Natural killer cell (primary cell): ENCODE measurements at regions not wholly inside any gene's neighbourhood (a gene's known extent, or its start where the extent isn't known, plus 50 kb on each side); places are given as distances from the start of the nearest gene placed in this dataset.

Experiments used
- ATAC-seq, 3 donors: fragments of 150-1000 bp in 2 of 3; fragments of 200-7000 bp in 1 of 3; cut with Tn5 transposase; 1 replicate in 1 of 3; 2 replicates in 2 of 3; pipeline ENCODE4 v1.10.0; 2021; ENCODE audit warnings: mild to moderate bottlenecking in 2 of 3, moderate library complexity in 2 of 3
- DNase-seq, 2 donors: peaks; one replicate each; pipeline versions ENCODE4 v3.0.0 to v3.0.0-alpha.2; 2013 to 2021; ENCODE audit warnings: mixed read lengths in 1 of 2
- H3K27ac ChIP-seq: one replicate; pipeline ENCODE4 v1.5.1; 2013; ENCODE audit warnings: mild to moderate bottlenecking, low read length
- H3K27me3 ChIP-seq: one replicate; pipeline ENCODE4 v1.6.1; 2013; ENCODE audit warnings: low read length; ENCODE audit not compliant: control insufficient read depth, insufficient read depth
- H3K36me3 ChIP-seq: one replicate; pipeline ENCODE4 v1.6.1; 2013; ENCODE audit warnings: low read length; ENCODE audit not compliant: control insufficient read depth, insufficient read depth
- H3K4me1 ChIP-seq: one replicate; pipeline ENCODE4 v1.6.1; 2013; ENCODE audit warnings: low read length; ENCODE audit not compliant: control insufficient read depth, insufficient read depth
- H3K4me3 ChIP-seq: one replicate; pipeline ENCODE4 v1.5.1; 2013; ENCODE audit warnings: low read length
- H3K9me3 ChIP-seq: one replicate; pipeline ENCODE4 v1.6.1; 2013; ENCODE audit warnings: low read length; ENCODE audit not compliant: control insufficient read depth, insufficient read depth
- H3K27ac Mint-ChIP-seq, 2 donors: one replicate each; pipeline ENCODE4 v1.8.0; 2022; ENCODE audit warnings: mild to moderate bottlenecking in 2 of 2, mixed read lengths in 2 of 2, moderate library complexity in 1 of 2
- H3K27me3 Mint-ChIP-seq, 2 donors: one replicate each; pipeline ENCODE4 v1.8.0; 2022; ENCODE audit warnings: low read depth in 2 of 2, mixed read lengths in 2 of 2
- H3K36me3 Mint-ChIP-seq: one replicate; pipeline ENCODE4 v1.8.0; 2022; ENCODE audit warnings: mixed read lengths
- H3K4me1 Mint-ChIP-seq, 2 donors: one replicate each; pipeline ENCODE4 v1.8.0; 2022; ENCODE audit warnings: mixed read lengths in 2 of 2
- H3K4me3 Mint-ChIP-seq: one replicate; pipeline ENCODE4 v1.8.0; 2022; ENCODE audit warnings: mild to moderate bottlenecking, moderate library complexity, mixed read lengths
- H3K9me3 Mint-ChIP-seq, 2 donors: one replicate each; pipeline ENCODE4 v1.8.0; 2022; ENCODE audit warnings: mixed read lengths in 2 of 2
- CTCF ChIP-seq: fragments of 200-600 bp; IDR thresholded peaks from one replicate; pipeline ENCODE4 v1.8.0; 2022; ENCODE audit warnings: antibody characterized with exemption
- WGBS: methylation state at CpG from one replicate; pipeline ENCODE4 v1.1.7; 2013; ENCODE audit warnings: missing lambda C conversion rate; ENCODE audit not compliant: insufficient coverage; 5-methylcytosine and 5-hydroxymethylcytosine counted together
- intact Hi-C: fragments of 100-400 bp; cut with micrococcal nuclease; formaldehyde crosslinking; loops from one replicate; pipeline ENCODE4 v1.14.2; 2022

GRCh38 chr22:34115722-34116121 is 195.4 kb upstream of the LARGE1 start:
- intact Hi-C loops, result no loop called here
- Histone ChIP-seq H3K4me1 (no peaks in the 10 kb centered on the region), H3K27me3 (no peaks in the 10 kb centered on the region), H3K9me3 (no peaks in the 10 kb centered on the region), H3K4me3 (no peak overlapping the region), H3K27ac (no peak overlapping the region), H3K36me3 (no peaks in the 10 kb centered on the region)
- Mint-ChIP-seq H3K27ac (no peak overlapping the region), H3K36me3 (no peaks in the 10 kb centered on the region), H3K4me1 (no peaks in the 10 kb centered on the region), H3K4me3 (no peak overlapping the region), H3K9me3 (no peaks in the 10 kb centered on the region), H3K27me3 (no peaks in the 10 kb centered on the region)
- 93% methylated on average over 1 of the region's 2 CpGs for WGBS
- TF ChIP-seq CTCF, result no peak
- DNase-seq, result no peak
- ATAC-seq, result no peak

- no peaks in the 10 kb centered on the region for H3K9me3 Mint-ChIP-seq
- H3K36me3 ChIP-seq, result no peaks in the 10 kb centered on the region
- H3K4me3 Mint-ChIP-seq, result no peak overlapping the region
- H3K27me3 ChIP-seq, result no peaks in the 10 kb centered on the region
- ATAC-seq (no peak), DNase-seq (no peak)
- TF ChIP-seq CTCF, result no peak
- H3K36me3 Mint-ChIP-seq, result no peaks in the 10 kb centered on the region
- intact Hi-C loops, result no loop called here
- no peaks in the 10 kb centered on the region for H3K4me1 ChIP-seq
- H3K27ac Mint-ChIP-seq, result no peak overlapping the region
- H3K9me3 ChIP-seq, result no peaks in the 10 kb centered on the region
- no peak overlapping the region for H3K4me3 ChIP-seq
- no peaks in the 10 kb centered on the region for H3K4me1 Mint-ChIP-seq
- no peak overlapping the region for H3K27ac ChIP-seq
- no peaks in the 10 kb centered on the region for H3K27me3 Mint-ChIP-seq
Measured at GRCh38 chr22:34116126-34116525, 195.8 kb upstream of the LARGE1 start.

DNA sequence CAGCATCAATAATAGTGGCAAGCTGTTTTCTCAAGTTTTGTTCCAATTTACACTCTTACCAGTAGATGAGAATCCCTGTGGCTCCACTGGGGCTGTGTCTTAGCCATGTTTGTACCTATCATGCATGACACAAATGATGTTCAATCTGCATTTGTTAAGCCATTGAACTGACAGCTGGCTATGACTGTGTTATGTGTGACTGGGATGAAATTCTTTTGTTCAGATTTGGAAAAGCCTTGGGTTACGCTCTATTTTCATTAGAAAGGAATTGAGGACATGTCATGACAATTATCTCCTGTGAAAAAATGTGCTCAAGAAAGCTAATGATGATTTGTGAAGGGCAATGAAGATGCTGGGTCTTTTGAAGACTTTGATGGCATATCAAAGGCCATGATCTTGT is 201.8 kb upstream of the LARGE1 start:
- Histone ChIP-seq H3K27ac (no peak overlapping the region), H3K27me3 (no peaks in the 10 kb centered on the region), H3K4me3 (no peak overlapping the region), H3K36me3 (no peaks in the 10 kb centered on the region), H3K9me3 (no peaks in the 10 kb centered on the region), H3K4me1 (no peaks in the 10 kb centered on the region)
- no peak overlapping the region for H3K4me3 Mint-ChIP-seq
- no peaks in the 10 kb centered on the region for H3K36me3 Mint-ChIP-seq
- no peak for DNase-seq
- 71% methylated on average over 1 of the region's 1 CpG for WGBS
- no peak for TF ChIP-seq CTCF
- no peaks in the 10 kb centered on the region for H3K4me1 Mint-ChIP-seq
- no peak for ATAC-seq
- H3K9me3 Mint-ChIP-seq, result peaks cover 2 to 3% of the 10 kb centered on the region in 2 donors
- H3K27ac Mint-ChIP-seq, result no peak overlapping the region
- intact Hi-C loops, result no loop called here
- H3K27me3 Mint-ChIP-seq, result no peaks in the 10 kb centered on the region

- Histone ChIP-seq H3K9me3 (no peaks in the 10 kb centered on the region), H3K27me3 (no peaks in the 10 kb centered on the region), H3K4me1 (no peaks in the 10 kb centered on the region), H3K4me3 (no peak overlapping the region), H3K27ac (no peak overlapping the region), H3K36me3 (no peaks in the 10 kb centered on the region)
- H3K27ac Mint-ChIP-seq, result no peak overlapping the region
- peaks cover 0 to 2% of the 10 kb centered on the region in 2 donors for H3K9me3 Mint-ChIP-seq
- no peak for TF ChIP-seq CTCF
- WGBS, result 97% methylated on average over 2 of the region's 4 CpGs
- no peaks in the 10 kb centered on the region for H3K4me1 Mint-ChIP-seq
- no peaks in the 10 kb centered on the region for H3K36me3 Mint-ChIP-seq
- ATAC-seq (no peak), DNase-seq (no peak)
- H3K4me3 Mint-ChIP-seq, result no peak overlapping the region
- no peaks in the 10 kb centered on the region for H3K27me3 Mint-ChIP-seq
- intact Hi-C loops, result no loop called here
Measured at GRCh38 chr22:34129691-34130486, 209.6 kb upstream of the LARGE1 start.
